PC-9 (cell line): ENCODE measurements at regions not wholly inside any gene's neighbourhood (a gene's known extent, or its start where the extent isn't known, plus 50 kb on each side); places are given as distances from the start of the nearest gene placed in this dataset.

Experiments
- BruUV-seq: library from RNA; stranded (reverse); fragments of 400-500 nt; replicated peaks from 2 replicates; lab custom pipeline; 2021; lab: Mats Ljungman, UMichigan
- CTCF ChIA-PET: fragments of 300-600 bp; sonication (Branson Sonifier 250); formaldehyde crosslinking; loops from one replicate; lab custom pipeline; 2022; ENCODE audit warnings: antibody characterized with exemption; lab: Charles Lee
- POLR2A ChIA-PET: fragments of 300-600 bp; sonication (Branson Sonifier 250); formaldehyde crosslinking; loops from one replicate; lab custom pipeline; 2022; ENCODE audit warnings: antibody characterized with exemption; ENCODE audit not compliant: unreplicated experiment; lab: Charles Lee
- DNase-seq, 2 experiments: peaks; one replicate each; pipeline versions ENCODE4 v3.0.0 to v3.0.0-alpha.2; 2015 to 2022; ENCODE audit warnings: mixed read lengths in 1 of 2
- H2AFZ ChIP-seq: fragments of 200-600 bp; sonication (generic); 2 replicates; pipeline ENCODE4 v1.8.1; 2017; ENCODE audit warnings: antibody characterized with exemption
- H3F3A ChIP-seq: fragments of 200-600 bp; sonication (generic); 2 replicates; pipeline ENCODE4 v1.8.1; 2017; ENCODE audit warnings: antibody characterized with exemption, mild to moderate bottlenecking, low read depth; ENCODE audit not compliant: insufficient read depth
- H3K27ac ChIP-seq: fragments of 200-600 bp; sonication (generic); 2 replicates; pipeline ENCODE4 v1.6.1; 2016; ENCODE audit warnings: mixed run types
- H3K27me3 ChIP-seq: fragments of 200-600 bp; sonication (generic); 2 replicates; pipeline ENCODE4 v1.6.1; 2016; ENCODE audit warnings: low read depth, mixed run types; ENCODE audit not compliant: insufficient read depth
- H3K36me3 ChIP-seq: fragments of 200-600 bp; sonication (generic); 2 replicates; pipeline ENCODE4 v1.6.1; 2016; ENCODE audit warnings: low read depth, mixed run types
- H3K4me1 ChIP-seq: fragments of 200-600 bp; sonication (generic); replicated peaks from 2 replicates; pipeline ENCODE4 v1.6.1; 2016; ENCODE audit warnings: mixed run types; ENCODE audit not compliant: insufficient read depth
- H3K4me2 ChIP-seq: fragments of 200-600 bp; sonication (generic); 2 replicates; pipeline ENCODE4 v1.6.1; 2017; ENCODE audit warnings: mixed run types
- H3K4me3 ChIP-seq: fragments of 200-600 bp; sonication (generic); 2 replicates; pipeline ENCODE4 v1.6.1; 2016; ENCODE audit warnings: mixed run types
- H3K79me2 ChIP-seq: fragments of 200-600 bp; sonication (generic); 2 replicates; pipeline ENCODE4 v1.6.1; 2017; ENCODE audit warnings: low read depth, mixed run types
- H3K9me2 ChIP-seq: fragments of 200-600 bp; sonication (generic); 2 replicates; pipeline ENCODE4 v1.8.1; 2017; ENCODE audit warnings: mild to moderate bottlenecking; ENCODE audit not compliant: insufficient read depth
- H3K9me3 ChIP-seq: fragments of 200-600 bp; sonication (generic); 2 replicates; pipeline ENCODE4 v1.8.1; 2016; ENCODE audit warnings: low read depth; ENCODE audit not compliant: insufficient read depth
- H4K20me1 ChIP-seq: fragments of 200-600 bp; sonication (generic); 2 replicates; pipeline ENCODE4 v1.8.1; 2017; ENCODE audit not compliant: insufficient read depth
- CTCF ChIP-seq: fragments of 200-600 bp; sonication (generic); conservative IDR thresholded peaks from 2 replicates; pipeline ENCODE4 v1.6.1; 2017; ENCODE audit warnings: mixed run types, antibody characterized with exemption, mild to moderate bottlenecking, moderate library complexity
- EZH2 ChIP-seq: fragments of 200-600 bp; sonication (generic); IDR thresholded peaks from 2 replicates; pipeline ENCODE4 v1.8.0; 2017; ENCODE audit warnings: antibody characterized with exemption, low read depth
- intact Hi-C: fragments of 100-400 bp; cut with micrococcal nuclease; formaldehyde crosslinking; loops from one replicate; pipeline ENCODE4 v1.10.0; 2022; ENCODE audit not compliant: unreplicated experiment

GRCh38 chr5:162407614-162408013, 340.0 kb downstream of the GABRG2 start:
- Histone ChIP-seq H3K9me3 (no peaks in the 10 kb centered on the region), H3K4me2 (no peak overlapping the region), H3K9me2 (no peaks in the 10 kb centered on the region), H3F3A (no peaks in the 10 kb centered on the region), H4K20me1 (no peaks in the 10 kb centered on the region), H3K4me1 (no peaks in the 10 kb centered on the region), H3K27me3 (no peaks in the 10 kb centered on the region), H3K79me2 (no peaks in the 10 kb centered on the region), H3K27ac (no peak overlapping the region), H2AFZ (no peak overlapping the region), H3K36me3 (no peaks in the 10 kb centered on the region), H3K4me3 (no peak overlapping the region)
- BruUV-seq, result no TSS peak
- TF ChIP-seq CTCF, result no peak
- TF ChIP-seq EZH2, result no peak
- no peak for DNase-seq
- ChIA-PET POLR2A (no interaction called here), CTCF (no interaction called here)
- intact Hi-C loops, result no loop called here

GRCh38 chr5:162410365-162410764, 342.8 kb downstream of the GABRG2 start:
- ChIA-PET POLR2A (no interaction called here), CTCF (no interaction called here)
- H2AFZ ChIP-seq, result no peak overlapping the region
- no peaks in the 10 kb centered on the region for H3K9me2 ChIP-seq
- no peaks in the 10 kb centered on the region for H3K9me3 ChIP-seq
- H3K27ac ChIP-seq, result no peak overlapping the region
- no peaks in the 10 kb centered on the region for H3F3A ChIP-seq
- no peak overlapping the region for H3K4me3 ChIP-seq
- H3K36me3 ChIP-seq, result no peaks in the 10 kb centered on the region
- no peak for DNase-seq
- TF ChIP-seq EZH2 (no peak), CTCF (no peak)
- intact Hi-C loops, result no loop called here
- H3K4me2 ChIP-seq, result no peak overlapping the region
- no TSS peak for BruUV-seq
- no peaks in the 10 kb centered on the region for H3K27me3 ChIP-seq
- H3K79me2 ChIP-seq, result no peaks in the 10 kb centered on the region
- H3K4me1 ChIP-seq, result no peaks in the 10 kb centered on the region
- no peaks in the 10 kb centered on the region for H4K20me1 ChIP-seq

- H3K9me2 ChIP-seq, result no peaks in the 10 kb centered on the region
- H3K27me3 ChIP-seq, result no peaks in the 10 kb centered on the region
- H3K4me1 ChIP-seq, result no peaks in the 10 kb centered on the region
- H3K79me2 ChIP-seq, result no peaks in the 10 kb centered on the region
- DNase-seq, result no peak
- ChIA-PET POLR2A (no interaction called here), CTCF (no interaction called here)
- TF ChIP-seq CTCF, result no peak
- no peak for TF ChIP-seq EZH2
- H3K4me2 ChIP-seq, result no peak overlapping the region
- H3F3A ChIP-seq, result no peaks in the 10 kb centered on the region
- no peak overlapping the region for H3K27ac ChIP-seq
- BruUV-seq, result no TSS peak
- H3K36me3 ChIP-seq, result no peaks in the 10 kb centered on the region
- no peak overlapping the region for H3K4me3 ChIP-seq
- no peak overlapping the region for H2AFZ ChIP-seq
- no peaks in the 10 kb centered on the region for H3K9me3 ChIP-seq
- H4K20me1 ChIP-seq, result no peaks in the 10 kb centered on the region
- intact Hi-C loops, result no loop called here
Observed at GRCh38 chr5:162429142-162429541, 361.6 kb downstream of the GABRG2 start.
